ENCODE measurements at regions not wholly inside any gene's neighbourhood (a gene's known extent, or its start where the extent isn't known, plus 50 kb on each side); places are given as distances from the start of the nearest gene placed in this dataset.

- TF ChIP-seq CTCF (IDR thresholded peaks at IDR 0.05) (no peak), EZH2 (IDR thresholded peaks at IDR 0.05; ENCODE audit: borderline replicate concordance, insufficient read depth, low read depth, low read length, poor library complexity, severe bottlenecking) (no peak)
These were observed 383.3 kb upstream of the KAZN start for GRCh38 chr1:14215151-14215550.

Measured in B cell (primary cell).